ENCODE measurements at regions not wholly inside any gene's neighbourhood (a gene's known extent, or its start where the extent isn't known, plus 50 kb on each side); places are given as distances from the start of the nearest gene placed in this dataset.

- no peak for TF ChIP-seq CHD7 (IDR thresholded peaks at IDR 0.05; ENCODE audit: insufficient replicate concordance, low read length)
- TF ChIP-seq CTCF (IDR thresholded peaks at IDR 0.05; ENCODE audit: control extremely low read depth in 1 of 3, insufficient read depth in 1 of 3, low read depth in 1 of 3, low read length in 3 of 3) = no peak
- TF ChIP-seq EZH2 (IDR thresholded peaks at IDR 0.05; ENCODE audit: low read depth, low read length, severe bottlenecking) = no peak
Observed at GRCh38 chr1:22314706-22315105, 136.9 kb upstream of the ZBTB40 start (continued).

All from H1 (cell line).